HL-60/S4 (cell line): ENCODE measurements at regions not wholly inside any gene's neighbourhood (a gene's known extent, or its start where the extent isn't known, plus 50 kb on each side); places are given as distances from the start of the nearest gene placed in this dataset.

Experiments
- in situ Hi-C: fragments of 300-500 bp; cut with MboI; formaldehyde crosslinking; loops from 2 replicates; pipeline ENCODE4 v1.14.3; 2022; ENCODE audit warnings: low sequenced_read_pairs

GRCh38 chr9:90948156-90948555, 146.5 kb downstream of the SYK start:
- in situ Hi-C loops = no loop called here

- in situ Hi-C loops = no loop called here
Observed at GRCh38 chr9:90950600-90950999, 149.0 kb downstream of the SYK start.

- in situ Hi-C loops = no loop called here
Observed at GRCh38 chr9:90953200-90953599, 151.6 kb downstream of the SYK start.

- in situ Hi-C loops = no loop called here
Observed at GRCh38 chr9:90953805-90954204, 152.2 kb downstream of the SYK start.

GRCh38 chr9:90956026-90956810, 154.6 kb downstream of the SYK start:
- in situ Hi-C loops = no loop called here

- in situ Hi-C loops = no loop called here
Observed at GRCh38 chr9:90958328-90958727, 156.7 kb downstream of the SYK start.

GRCh38 chr9:90960941-90961340, 159.3 kb downstream of the SYK start:
- in situ Hi-C loops = no loop called here

- in situ Hi-C loops = no loop called here
Observed at GRCh38 chr9:90961375-90961774, 159.8 kb downstream of the SYK start.

- in situ Hi-C loops = no loop called here
Observed at GRCh38 chr9:90964101-90965020, 162.7 kb downstream of the SYK start.

GRCh38 chr9:90965226-90966030, 163.8 kb downstream of the SYK start:
- in situ Hi-C loops = no loop called here

GRCh38 chr9:90966031-90966290, 164.3 kb downstream of the SYK start:
- in situ Hi-C loops = no loop called here

GRCh38 chr9:90966480-90967144, 165.0 kb downstream of the SYK start:
- in situ Hi-C loops = no loop called here

GRCh38 chr9:90967145-90967538, 165.5 kb downstream of the SYK start:
- in situ Hi-C loops = no loop called here

GRCh38 chr9:90969021-90969675, 167.5 kb downstream of the SYK start:
- in situ Hi-C loops = no loop called here

- in situ Hi-C loops = no loop called here
Observed at GRCh38 chr9:90970608-90971007, 169.0 kb downstream of the SYK start.

GRCh38 chr9:90972057-90972456, 170.4 kb downstream of the SYK start:
- in situ Hi-C loops = no loop called here

GRCh38 chr9:90974016-90974415, 172.4 kb downstream of the SYK start:
- in situ Hi-C loops = no loop called here

- in situ Hi-C loops = no loop called here
Observed at GRCh38 chr9:90974643-90975245, 173.1 kb downstream of the SYK start.

- in situ Hi-C loops = no loop called here
Observed at GRCh38 chr9:90975781-90976538, 174.3 kb downstream of the SYK start.
